ENCODE measurements at regions not wholly inside any gene's neighbourhood (a gene's known extent, or its start where the extent isn't known, plus 50 kb on each side); places are given as distances from the start of the nearest gene placed in this dataset.

DNA sequence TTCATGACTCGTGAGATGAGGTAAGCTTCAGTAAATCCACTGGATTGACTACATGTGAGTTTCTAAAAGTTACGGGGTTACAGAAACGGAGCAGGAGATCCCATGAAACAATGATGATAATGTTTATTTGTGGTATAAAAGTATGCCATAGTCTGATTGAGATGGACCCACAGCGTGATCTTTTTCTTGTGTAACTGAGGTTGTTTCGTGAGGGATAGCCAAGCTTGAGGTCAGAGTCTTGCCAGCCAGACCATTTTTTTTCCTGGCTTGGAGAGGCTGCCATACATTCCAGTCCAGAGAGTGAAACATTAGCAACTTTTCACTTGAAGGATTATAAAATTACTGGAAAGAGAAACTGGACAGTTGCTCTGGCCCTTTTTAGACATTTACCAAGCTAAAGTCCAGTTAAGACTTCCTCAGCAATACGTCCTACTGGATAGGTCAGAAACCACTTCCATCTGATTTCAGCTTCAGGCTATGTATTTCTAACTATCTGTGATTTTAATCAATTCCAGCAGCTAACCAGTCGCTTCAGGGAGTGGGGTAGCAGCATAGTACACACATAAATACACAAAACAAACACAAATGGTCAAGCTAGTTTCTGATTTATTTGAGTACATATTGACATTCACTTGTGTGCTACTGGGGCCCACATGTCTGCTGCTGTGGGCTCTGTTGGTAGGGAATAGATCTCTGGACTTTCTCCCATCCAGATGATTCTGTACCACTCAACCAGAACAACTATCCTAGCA is 194.6 kb downstream of the POSTN start:
- no peaks in the 10 kb centered on the region for H3K9me3 ChIP-seq
- no peak overlapping the region for H3K4me3 ChIP-seq
- H3K27me3 ChIP-seq, result no peaks in the 10 kb centered on the region
- TF ChIP-seq POLR2AphosphoS5 (IDR thresholded peaks at IDR 0.05) (no peak), POLR2A (IDR thresholded peaks at IDR 0.05) (no peak)
- TF ChIP-seq, protein P1, sequence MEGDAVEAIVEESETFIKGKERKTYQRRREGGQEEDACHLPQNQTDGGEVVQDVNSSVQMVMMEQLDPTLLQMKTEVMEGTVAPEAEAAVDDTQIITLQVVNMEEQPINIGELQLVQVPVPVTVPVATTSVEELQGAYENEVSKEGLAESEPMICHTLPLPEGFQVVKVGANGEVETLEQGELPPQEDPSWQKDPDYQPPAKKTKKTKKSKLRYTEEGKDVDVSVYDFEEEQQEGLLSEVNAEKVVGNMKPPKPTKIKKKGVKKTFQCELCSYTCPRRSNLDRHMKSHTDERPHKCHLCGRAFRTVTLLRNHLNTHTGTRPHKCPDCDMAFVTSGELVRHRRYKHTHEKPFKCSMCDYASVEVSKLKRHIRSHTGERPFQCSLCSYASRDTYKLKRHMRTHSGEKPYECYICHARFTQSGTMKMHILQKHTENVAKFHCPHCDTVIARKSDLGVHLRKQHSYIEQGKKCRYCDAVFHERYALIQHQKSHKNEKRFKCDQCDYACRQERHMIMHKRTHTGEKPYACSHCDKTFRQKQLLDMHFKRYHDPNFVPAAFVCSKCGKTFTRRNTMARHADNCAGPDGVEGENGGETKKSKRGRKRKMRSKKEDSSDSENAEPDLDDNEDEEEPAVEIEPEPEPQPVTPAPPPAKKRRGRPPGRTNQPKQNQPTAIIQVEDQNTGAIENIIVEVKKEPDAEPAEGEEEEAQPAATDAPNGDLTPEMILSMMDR (IDR thresholded peaks at IDR 0.05), result no peak
- no peaks in the 10 kb centered on the region for H3K36me3 ChIP-seq
- no peaks in the 10 kb centered on the region for H3K4me1 ChIP-seq
- no peak overlapping the region for H3K27ac ChIP-seq
- intact Hi-C loops (cut with DNase I; ENCODE audit: low total_unique reads), result no loop called here
- no peak for DNase-seq (ENCODE audit: low spot score in 2 of 2)

DNA sequence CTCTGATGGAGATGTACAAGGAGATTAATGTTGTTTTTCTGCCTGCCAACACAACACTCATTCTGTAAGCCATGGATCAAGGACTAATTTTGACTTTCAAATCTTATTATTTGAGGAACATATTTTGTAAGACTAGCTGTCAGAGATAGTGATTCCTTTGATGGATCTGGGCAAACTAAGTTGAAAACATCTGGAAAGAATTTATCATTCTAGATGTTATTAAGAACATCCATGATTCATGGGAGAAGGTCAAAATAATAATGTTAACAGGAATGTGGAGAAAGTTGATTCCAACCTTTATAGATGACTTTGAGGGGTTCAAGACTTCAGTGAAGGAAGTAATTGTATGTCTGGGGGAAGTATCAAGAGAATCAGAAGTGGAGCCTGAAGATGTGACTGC is 196.8 kb downstream of the POSTN start:
- H3K36me3 ChIP-seq, result no peaks in the 10 kb centered on the region
- no peaks in the 10 kb centered on the region for H3K27me3 ChIP-seq
- H3K9me3 ChIP-seq, result peaks cover 0 to 2% of the 10 kb centered on the region in 2 donors
- intact Hi-C loops (cut with DNase I; ENCODE audit: low total_unique reads), result no loop called here
- TF ChIP-seq, protein P1 (IDR thresholded peaks at IDR 0.05), result no peak
- TF ChIP-seq POLR2AphosphoS5 (IDR thresholded peaks at IDR 0.05) (no peak), POLR2A (IDR thresholded peaks at IDR 0.05) (no peak)
- no peak overlapping the region for H3K27ac ChIP-seq
- DNase-seq (ENCODE audit: low spot score in 2 of 2), result no peak
- H3K4me3 ChIP-seq, result no peak overlapping the region
- no peaks in the 10 kb centered on the region for H3K4me1 ChIP-seq

DNA sequence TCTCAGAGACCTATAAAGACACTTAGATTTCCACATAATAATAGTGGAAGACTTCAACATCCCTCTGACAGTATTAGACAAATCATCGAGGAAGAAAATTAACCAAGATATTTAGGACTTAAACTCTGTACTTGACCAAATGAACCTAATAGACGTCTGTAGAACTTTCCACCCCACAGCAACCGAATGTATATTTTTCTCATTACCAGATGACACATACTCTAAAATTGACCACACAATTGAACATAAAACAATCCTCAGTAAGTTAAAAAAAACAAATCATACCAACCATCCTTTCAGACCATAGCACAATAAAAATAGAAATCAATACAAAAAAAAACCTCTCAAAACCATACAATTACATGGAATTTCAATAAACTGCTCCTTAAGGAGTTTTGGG is 201.0 kb downstream of the POSTN start:
- intact Hi-C loops (cut with DNase I; ENCODE audit: low total_unique reads), result no loop called here

DNA sequence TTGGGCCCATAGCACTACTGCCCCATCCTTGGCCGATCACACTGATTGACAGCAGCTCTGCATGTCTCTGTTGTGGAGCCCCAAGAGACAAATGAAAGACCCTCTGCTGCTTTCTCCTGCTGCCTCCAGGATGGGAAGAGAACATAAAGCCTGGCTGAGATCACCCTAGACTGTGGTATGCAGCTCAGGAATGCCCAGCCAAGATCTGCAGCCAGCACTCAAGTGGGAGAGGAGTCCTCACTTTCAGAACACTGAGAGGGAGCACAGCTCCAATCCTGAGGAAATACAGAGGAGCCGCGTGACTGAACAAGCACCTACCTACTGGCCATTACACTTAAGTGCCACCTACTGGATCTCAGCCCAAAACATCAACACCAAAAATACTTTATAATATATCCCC is 203.0 kb downstream of the POSTN start:
- Histone ChIP-seq H3K4me3 (no peak overlapping the region), H3K27me3 (no peaks in the 10 kb centered on the region), H3K4me1 (no peaks in the 10 kb centered on the region), H3K27ac (no peak overlapping the region), H3K9me3 (peaks cover 0 to 6% of the 10 kb centered on the region in 2 donors), H3K36me3 (no peaks in the 10 kb centered on the region)
- TF ChIP-seq, protein P1 (IDR thresholded peaks at IDR 0.05), result no peak
- TF ChIP-seq POLR2AphosphoS5 (IDR thresholded peaks at IDR 0.05), result no peak
- no peak for TF ChIP-seq POLR2A (IDR thresholded peaks at IDR 0.05)
- no peak for DNase-seq (ENCODE audit: low spot score in 2 of 2)
- intact Hi-C loops (cut with DNase I; ENCODE audit: low total_unique reads), result no loop called here

More for the DNA sequence above, 201.0 kb downstream of the POSTN start:
- no peaks in the 10 kb centered on the region for H3K36me3 ChIP-seq
- H3K27ac ChIP-seq, result no peak overlapping the region
- no peak for DNase-seq (ENCODE audit: low spot score in 2 of 2)
- TF ChIP-seq, protein P1 (IDR thresholded peaks at IDR 0.05), result no peak
- no peak for TF ChIP-seq POLR2A (IDR thresholded peaks at IDR 0.05)
- TF ChIP-seq POLR2AphosphoS5 (IDR thresholded peaks at IDR 0.05), result no peak
- no peak overlapping the region for H3K4me3 ChIP-seq
- no peaks in the 10 kb centered on the region for H3K4me1 ChIP-seq
- H3K27me3 ChIP-seq, result no peaks in the 10 kb centered on the region
- peaks cover 0 to 6% of the 10 kb centered on the region in 2 donors for H3K9me3 ChIP-seq

DNA sequence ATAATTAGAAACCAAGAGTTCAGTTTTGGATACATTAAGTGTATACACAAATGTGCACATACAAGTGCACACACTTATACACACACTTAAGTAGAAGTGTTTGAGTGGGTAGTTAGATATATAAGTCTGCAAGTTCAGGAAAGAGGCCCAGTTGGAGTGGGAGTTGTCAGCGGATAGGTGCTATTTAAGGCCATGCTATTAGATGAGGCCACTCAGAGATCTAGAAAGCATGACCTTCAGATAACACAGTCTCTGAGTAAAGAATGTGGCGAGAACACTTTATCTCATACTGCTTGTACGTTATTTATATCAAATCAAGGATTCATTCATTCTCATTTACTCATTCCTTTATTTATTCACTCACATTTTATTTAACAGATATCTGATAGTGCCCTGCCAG is 206.2 kb downstream of the POSTN start:
- intact Hi-C loops (cut with DNase I; ENCODE audit: low total_unique reads), result no loop called here
- no peaks in the 10 kb centered on the region for H3K27me3 ChIP-seq
- H3K4me3 ChIP-seq, result no peak overlapping the region
- TF ChIP-seq POLR2AphosphoS5 (IDR thresholded peaks at IDR 0.05), result no peak
- TF ChIP-seq, protein P1 (IDR thresholded peaks at IDR 0.05), result no peak
- no peak for TF ChIP-seq POLR2A (IDR thresholded peaks at IDR 0.05)
- H3K4me1 ChIP-seq, result no peaks in the 10 kb centered on the region
- no peaks in the 10 kb centered on the region for H3K36me3 ChIP-seq
- H3K9me3 ChIP-seq, result peaks cover 0 to 6% of the 10 kb centered on the region in 2 donors
- H3K27ac ChIP-seq, result no peak overlapping the region
- no peak for DNase-seq (ENCODE audit: low spot score in 2 of 2)
